SK-N-SH (cell line): ENCODE measurements at regions not wholly inside any gene's neighbourhood (a gene's known extent, or its start where the extent isn't known, plus 50 kb on each side); places are given as distances from the start of the nearest gene placed in this dataset.

Experiments used
- EZH2phosphoT487 ChIP-seq: fragments of 200-600 bp; sonication (generic); IDR thresholded peaks from 2 replicates; pipeline ENCODE4 v1.6.1; 2017; ENCODE audit warnings: low read depth, mixed run types, mild to moderate bottlenecking, antibody characterized with exemption, moderate library complexity, borderline replicate concordance
- GABPA ChIP-seq: IDR thresholded peaks from 2 replicates; pipeline ENCODE4 v1.4.0; 2012; ENCODE audit warnings: low read depth, mild to moderate bottlenecking
- MXI1 ChIP-seq: IDR thresholded peaks from 2 replicates; pipeline ENCODE4 v1.6.1; 2012; ENCODE audit warnings: mild to moderate bottlenecking, low read depth, low read length, improper control_type of control experiment
- NRF1 ChIP-seq: IDR thresholded peaks from 2 replicates; pipeline ENCODE4 v1.6.1; 2012; ENCODE audit warnings: low read depth, mild to moderate bottlenecking, low read length
- RAD21 ChIP-seq: IDR thresholded peaks from 2 replicates; pipeline ENCODE4 v1.6.1; 2012; ENCODE audit warnings: mild to moderate bottlenecking, low read length
- SMC3 ChIP-seq: IDR thresholded peaks from 2 replicates; pipeline ENCODE4 v1.6.1; 2012; ENCODE audit warnings: low read depth, low read length, improper control_type of control experiment
- TF ChIP-seq, protein P1 (sequence below): fragments of 200-600 bp; sonication (generic); IDR thresholded peaks from 2 replicates; pipeline ENCODE4 v1.6.1; 2017; ENCODE audit warnings: antibody characterized with exemption, mild to moderate bottlenecking, moderate library complexity
- TF ChIP-seq, protein P2 (sequence below): IDR thresholded peaks from 2 replicates; pipeline ENCODE4; 2012

DNA sequence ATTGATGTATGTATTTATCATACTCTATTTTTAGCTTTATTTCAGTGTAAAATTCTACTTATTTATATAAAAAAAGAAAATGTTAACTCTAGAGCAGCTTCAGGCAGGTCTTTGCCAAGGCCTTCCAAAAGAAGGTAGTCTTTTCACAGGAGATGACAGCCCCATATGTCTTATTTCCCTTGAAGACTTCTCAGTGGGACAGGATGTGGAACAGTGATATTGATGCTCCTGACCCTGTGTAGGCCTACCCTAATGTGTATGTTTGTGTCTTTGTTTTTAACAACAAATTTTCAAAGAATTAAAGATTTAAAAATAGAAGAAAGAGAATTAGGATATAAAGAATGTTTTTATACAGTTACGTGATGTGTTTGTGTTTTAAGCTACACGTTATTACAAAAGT, 1593.6 kb downstream of the AMY1C start:
- TF ChIP-seq, protein P1, sequence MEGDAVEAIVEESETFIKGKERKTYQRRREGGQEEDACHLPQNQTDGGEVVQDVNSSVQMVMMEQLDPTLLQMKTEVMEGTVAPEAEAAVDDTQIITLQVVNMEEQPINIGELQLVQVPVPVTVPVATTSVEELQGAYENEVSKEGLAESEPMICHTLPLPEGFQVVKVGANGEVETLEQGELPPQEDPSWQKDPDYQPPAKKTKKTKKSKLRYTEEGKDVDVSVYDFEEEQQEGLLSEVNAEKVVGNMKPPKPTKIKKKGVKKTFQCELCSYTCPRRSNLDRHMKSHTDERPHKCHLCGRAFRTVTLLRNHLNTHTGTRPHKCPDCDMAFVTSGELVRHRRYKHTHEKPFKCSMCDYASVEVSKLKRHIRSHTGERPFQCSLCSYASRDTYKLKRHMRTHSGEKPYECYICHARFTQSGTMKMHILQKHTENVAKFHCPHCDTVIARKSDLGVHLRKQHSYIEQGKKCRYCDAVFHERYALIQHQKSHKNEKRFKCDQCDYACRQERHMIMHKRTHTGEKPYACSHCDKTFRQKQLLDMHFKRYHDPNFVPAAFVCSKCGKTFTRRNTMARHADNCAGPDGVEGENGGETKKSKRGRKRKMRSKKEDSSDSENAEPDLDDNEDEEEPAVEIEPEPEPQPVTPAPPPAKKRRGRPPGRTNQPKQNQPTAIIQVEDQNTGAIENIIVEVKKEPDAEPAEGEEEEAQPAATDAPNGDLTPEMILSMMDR, result no peak
- TF ChIP-seq NRF1 (no peak), SMC3 (no peak), MXI1 (no peak), EZH2phosphoT487 (no peak), RAD21 (no peak), GABPA (no peak)
- TF ChIP-seq, protein P2, sequence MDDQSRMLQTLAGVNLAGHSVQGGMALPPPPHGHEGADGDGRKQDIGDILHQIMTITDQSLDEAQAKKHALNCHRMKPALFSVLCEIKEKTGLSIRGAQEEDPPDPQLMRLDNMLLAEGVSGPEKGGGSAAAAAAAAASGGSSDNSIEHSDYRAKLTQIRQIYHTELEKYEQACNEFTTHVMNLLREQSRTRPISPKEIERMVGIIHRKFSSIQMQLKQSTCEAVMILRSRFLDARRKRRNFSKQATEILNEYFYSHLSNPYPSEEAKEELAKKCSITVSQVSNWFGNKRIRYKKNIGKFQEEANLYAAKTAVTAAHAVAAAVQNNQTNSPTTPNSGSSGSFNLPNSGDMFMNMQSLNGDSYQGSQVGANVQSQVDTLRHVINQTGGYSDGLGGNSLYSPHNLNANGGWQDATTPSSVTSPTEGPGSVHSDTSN, result no peak
